ENCODE measurements at regions not wholly inside any gene's neighbourhood (a gene's known extent, or its start where the extent isn't known, plus 50 kb on each side); places are given as distances from the start of the nearest gene placed in this dataset.

GRCh38 chr16:64866021-64866420 is 255.8 kb downstream of the CDH11 start:
- TF ChIP-seq, protein P1, sequence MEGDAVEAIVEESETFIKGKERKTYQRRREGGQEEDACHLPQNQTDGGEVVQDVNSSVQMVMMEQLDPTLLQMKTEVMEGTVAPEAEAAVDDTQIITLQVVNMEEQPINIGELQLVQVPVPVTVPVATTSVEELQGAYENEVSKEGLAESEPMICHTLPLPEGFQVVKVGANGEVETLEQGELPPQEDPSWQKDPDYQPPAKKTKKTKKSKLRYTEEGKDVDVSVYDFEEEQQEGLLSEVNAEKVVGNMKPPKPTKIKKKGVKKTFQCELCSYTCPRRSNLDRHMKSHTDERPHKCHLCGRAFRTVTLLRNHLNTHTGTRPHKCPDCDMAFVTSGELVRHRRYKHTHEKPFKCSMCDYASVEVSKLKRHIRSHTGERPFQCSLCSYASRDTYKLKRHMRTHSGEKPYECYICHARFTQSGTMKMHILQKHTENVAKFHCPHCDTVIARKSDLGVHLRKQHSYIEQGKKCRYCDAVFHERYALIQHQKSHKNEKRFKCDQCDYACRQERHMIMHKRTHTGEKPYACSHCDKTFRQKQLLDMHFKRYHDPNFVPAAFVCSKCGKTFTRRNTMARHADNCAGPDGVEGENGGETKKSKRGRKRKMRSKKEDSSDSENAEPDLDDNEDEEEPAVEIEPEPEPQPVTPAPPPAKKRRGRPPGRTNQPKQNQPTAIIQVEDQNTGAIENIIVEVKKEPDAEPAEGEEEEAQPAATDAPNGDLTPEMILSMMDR (IDR thresholded peaks at IDR 0.05), result no peak
- TF ChIP-seq POLR2AphosphoS5 (IDR thresholded peaks at IDR 0.05; ENCODE audit: insufficient read depth in 1 of 2, low read depth in 1 of 2), result no peak
- TF ChIP-seq POLR2A (IDR thresholded peaks at IDR 0.05), result no peak

Data from vagina (tissue), 2 donors.